Fibroblast of skin of left quadriceps (primary cell): ENCODE measurements at regions not wholly inside any gene's neighbourhood (a gene's known extent, or its start where the extent isn't known, plus 50 kb on each side); places are given as distances from the start of the nearest gene placed in this dataset.
"Not testable (repeated sequence)": the region's sequence is repeated elsewhere in the genome, so short reads cannot be mapped to it uniquely, and the experiment has no call there.

Source experiments
- DNase-seq, 2 experiments: peaks; one replicate each; pipeline ENCODE4 v3.0.0-alpha.2; 2013; ENCODE audit warnings: low read depth in 2 of 2

GRCh38 chr3:84679211-84679610, 279.6 kb upstream of the CADM2 start:
- no peak for DNase-seq

DNA sequence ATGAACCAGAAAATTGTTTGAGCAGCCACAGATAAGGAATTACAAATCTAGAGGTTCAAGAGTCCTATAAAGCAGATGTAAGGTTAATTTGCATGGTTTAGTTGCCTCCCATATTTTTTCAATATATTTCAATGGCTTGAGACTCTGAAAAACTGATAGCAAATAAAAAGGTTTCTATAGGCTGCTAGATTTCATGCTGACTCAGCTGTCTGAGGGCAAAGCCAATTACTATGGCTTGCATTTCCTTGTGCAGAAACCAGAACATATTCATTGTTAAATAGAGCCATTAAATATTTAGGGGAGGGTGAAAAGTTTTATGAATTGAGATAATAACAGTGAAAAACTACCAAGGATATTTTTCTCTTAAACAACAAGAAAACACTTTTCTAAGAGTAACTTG, 278.1 kb upstream of the CADM2 start:
- DNase-seq, result no peak

GRCh38 chr3:84683493-84683892, 275.3 kb upstream of the CADM2 start:
- no peak for DNase-seq

GRCh38 chr3:84685467-84685866, 273.3 kb upstream of the CADM2 start:
- no peak for DNase-seq

- DNase-seq, result no peak
Measured at GRCh38 chr3:84692261-84692660, 266.5 kb upstream of the CADM2 start.

- not testable (repeated sequence) for DNase-seq
Measured at GRCh38 chr3:84710288-84710687, 248.5 kb upstream of the CADM2 start.

DNA sequence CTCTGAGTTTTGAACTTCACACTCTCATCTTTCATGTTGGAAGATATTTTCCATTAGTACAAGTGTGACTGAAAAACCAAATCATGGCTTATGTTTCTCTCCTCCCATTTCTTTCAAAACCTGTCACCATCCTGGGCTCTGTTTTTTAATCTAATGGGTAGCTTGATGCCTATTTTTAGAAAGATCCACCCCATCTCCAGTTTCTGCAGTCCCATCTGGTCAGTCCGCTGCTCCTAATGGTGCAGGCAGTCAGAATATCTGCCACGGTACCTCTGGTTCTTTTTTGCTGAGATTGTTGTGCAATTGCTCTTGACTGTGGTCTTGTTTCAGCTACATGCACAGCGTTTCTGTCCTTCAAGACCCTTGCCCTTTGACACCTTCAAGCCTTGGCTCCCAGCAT, 240.9 kb upstream of the CADM2 start:
- DNase-seq, result no peak

GRCh38 chr3:84724877-84725276, 233.9 kb upstream of the CADM2 start:
- DNase-seq, result peak; percentile 80

- no peak for DNase-seq
Measured at GRCh38 chr3:84727616-84728015, 231.2 kb upstream of the CADM2 start.

DNA sequence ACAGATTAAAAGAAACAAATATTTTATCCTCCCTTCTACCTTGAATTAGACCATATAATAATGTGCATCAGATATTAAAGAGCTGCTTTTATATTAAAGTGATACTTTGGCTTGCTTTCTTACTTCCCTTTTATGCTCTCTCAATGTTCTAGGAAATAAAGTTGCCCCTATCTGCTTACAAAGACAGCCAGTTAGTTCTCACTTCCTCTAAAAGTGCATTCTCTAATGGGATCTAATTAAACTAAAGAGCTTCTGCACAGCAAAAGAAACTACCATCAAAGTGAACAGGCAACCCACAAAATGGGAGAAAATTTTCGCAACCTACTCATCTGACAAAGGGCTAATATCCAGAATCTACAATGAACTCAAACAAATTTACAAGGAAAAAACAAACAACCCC, 224.1 kb upstream of the CADM2 start:
- not testable (repeated sequence) for DNase-seq

DNA sequence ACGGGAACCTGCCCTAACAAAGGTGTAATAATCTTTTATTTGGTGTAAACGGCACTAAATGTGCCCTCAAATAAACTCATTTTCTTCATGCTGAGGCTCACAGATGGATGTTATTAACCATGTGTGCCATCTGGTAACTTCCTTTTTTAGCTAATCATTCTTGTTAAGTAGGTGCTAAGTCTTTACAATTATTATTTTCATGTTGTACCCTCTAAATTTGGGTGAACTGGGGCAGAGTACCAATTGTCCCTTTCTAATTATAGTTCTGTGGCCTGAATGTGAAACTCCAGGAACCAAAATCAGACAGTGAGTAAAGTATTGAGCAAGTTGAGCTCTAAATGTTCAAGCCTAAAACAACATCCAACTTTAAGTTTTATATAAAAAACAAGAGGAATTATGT, 220.7 kb upstream of the CADM2 start:
- no peak for DNase-seq

DNA sequence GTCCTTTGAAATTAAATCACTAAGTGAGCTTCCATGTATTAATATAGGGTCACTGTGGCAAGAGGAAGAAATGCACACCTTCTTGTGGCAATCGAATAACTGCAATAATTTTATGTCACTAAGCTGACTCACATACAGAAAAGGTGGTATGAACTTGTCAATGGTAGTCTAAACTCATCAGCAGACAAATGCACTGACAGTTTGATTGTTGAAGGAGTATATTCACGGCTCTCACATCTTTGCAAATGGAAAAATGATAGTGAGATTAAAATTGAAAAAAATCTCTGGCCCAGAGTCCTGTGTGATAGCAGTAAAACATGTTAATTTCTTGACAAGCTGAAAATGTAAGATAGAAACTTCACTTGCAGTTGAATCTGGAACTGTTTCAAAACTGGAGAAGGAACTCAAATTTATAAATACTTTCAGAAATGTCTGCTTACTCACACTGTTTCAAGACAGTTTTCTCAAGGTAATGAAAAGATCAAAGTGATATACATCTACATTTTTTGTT, 215.8 kb upstream of the CADM2 start:
- no peak for DNase-seq

GRCh38 chr3:84744130-84744529, 214.7 kb upstream of the CADM2 start:
- DNase-seq, result no peak

DNA sequence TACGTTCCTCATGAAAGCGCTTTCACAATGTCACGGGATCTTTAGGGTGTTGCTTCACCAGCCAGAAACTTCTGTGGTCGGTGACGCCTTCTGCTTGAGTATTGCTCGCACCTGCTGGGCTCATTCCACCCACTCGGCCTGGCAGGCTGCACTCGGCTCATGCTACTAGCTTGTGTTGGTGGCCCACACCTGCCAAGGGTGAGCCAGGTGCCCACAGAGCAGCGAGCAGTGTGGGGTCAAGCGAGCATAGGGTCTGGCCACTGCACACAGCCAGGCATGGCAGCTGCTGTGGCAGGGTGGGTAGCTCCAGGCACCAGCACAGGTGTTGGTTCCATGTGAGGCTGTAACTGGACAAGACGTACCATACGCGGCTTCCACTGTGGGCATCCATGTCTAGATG, 202.9 kb upstream of the CADM2 start:
- no peak for DNase-seq

DNA sequence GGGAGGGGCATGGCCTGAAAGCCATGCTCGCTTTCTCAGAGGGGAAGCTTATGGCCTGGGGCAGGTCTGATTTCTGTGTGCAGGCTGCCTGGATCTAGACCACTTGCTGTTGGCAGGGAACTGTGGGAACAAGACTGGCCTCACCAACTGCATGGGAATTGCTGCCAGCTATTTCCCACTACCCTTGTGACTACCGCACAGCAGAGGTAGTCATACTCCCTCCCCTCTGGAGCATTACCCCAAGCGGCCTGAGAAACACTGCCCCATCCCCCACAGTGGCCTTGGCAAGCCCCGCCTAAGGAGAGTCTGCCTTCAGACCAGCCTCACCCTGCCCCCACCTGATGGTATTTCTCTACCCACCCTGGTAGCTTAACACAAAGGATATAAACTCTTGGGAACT, 199.4 kb upstream of the CADM2 start:
- DNase-seq, result no peak

GRCh38 chr3:84772841-84773240, 185.9 kb upstream of the CADM2 start:
- no peak for DNase-seq

DNA sequence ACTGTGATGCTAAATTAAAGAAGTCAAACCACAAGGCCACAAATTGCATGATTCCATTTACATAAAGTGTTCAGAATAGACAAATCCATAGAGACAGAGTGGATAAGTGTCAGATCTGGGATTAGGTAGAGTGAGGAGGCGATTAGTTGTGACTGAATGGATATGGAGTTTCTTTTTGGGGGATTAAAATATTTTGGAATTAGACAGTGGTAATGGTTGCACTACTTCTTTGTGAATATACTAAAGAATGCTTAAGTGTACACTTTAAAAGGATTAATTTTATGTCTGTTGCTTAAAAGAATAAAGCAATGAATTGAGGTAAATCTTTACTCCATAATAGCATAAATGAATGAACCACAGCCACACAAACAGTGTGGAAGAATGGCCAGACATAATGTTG, 175.5 kb upstream of the CADM2 start:
- DNase-seq, result no peak

- DNase-seq, result no peak
Measured at GRCh38 chr3:84789961-84790360, 168.8 kb upstream of the CADM2 start.

GRCh38 chr3:84806958-84807357, 151.8 kb upstream of the CADM2 start:
- DNase-seq, result no peak

DNA sequence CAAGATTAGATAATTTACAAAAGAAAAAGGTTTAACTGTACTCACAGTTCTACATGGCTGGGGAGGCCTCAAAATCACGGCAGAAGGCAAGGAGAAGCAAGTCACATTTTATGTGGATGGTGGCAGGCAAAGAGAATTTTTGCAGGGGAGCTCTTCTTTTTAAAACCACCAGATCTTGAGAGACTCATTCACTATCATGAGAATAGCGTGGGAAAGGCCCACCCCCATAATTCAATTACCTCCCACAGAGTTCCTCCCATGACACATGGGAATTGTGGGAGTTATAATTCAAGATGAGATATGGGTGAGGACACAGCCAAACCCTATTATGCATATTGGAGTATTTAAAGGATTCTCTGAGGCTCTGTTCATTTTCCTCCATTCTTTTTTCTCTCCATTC, 138.7 kb upstream of the CADM2 start:
- no peak for DNase-seq

DNA sequence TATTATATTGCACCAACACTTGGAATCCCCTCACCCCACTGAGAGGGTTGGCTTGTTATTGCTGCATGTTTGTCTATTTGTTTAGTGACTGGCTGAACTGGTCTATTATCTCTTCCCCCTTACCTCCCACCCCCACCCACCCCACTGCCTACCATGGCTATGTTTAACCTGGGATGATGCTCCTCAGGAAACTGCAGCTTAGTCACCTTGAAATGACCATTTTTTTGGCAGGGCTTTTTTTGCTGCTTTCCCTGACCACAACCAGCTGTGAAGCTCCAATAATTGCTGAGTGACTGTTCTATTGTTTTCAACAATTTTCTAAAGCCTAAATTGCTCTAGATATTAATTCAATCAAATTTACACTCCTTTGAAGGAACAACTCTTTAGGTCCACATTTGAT, 137.9 kb upstream of the CADM2 start:
- DNase-seq, result no peak

GRCh38 chr3:84825817-84826216, 133.0 kb upstream of the CADM2 start:
- no peak for DNase-seq

- no peak for DNase-seq
Measured at GRCh38 chr3:84830476-84830875, 128.3 kb upstream of the CADM2 start.

DNA sequence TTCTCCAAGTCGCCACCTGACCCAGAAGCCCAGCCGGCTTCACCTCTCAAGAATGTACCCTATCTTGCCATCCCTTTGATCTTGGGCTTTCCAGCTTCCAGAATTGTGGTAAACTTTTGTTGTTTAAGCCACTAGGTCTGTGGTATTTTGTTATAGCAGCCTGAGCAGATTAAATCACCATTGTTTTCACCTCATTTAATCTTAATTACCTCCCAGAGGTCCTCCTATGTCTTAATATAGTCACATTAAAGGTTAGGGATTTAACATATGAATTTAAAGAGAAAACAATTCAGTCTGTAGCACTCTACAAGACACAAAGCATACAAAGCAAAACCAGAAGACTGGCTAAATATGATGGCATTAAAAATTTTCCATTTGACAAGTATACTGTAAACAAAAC, 123.4 kb upstream of the CADM2 start:
- DNase-seq, result no peak

DNA sequence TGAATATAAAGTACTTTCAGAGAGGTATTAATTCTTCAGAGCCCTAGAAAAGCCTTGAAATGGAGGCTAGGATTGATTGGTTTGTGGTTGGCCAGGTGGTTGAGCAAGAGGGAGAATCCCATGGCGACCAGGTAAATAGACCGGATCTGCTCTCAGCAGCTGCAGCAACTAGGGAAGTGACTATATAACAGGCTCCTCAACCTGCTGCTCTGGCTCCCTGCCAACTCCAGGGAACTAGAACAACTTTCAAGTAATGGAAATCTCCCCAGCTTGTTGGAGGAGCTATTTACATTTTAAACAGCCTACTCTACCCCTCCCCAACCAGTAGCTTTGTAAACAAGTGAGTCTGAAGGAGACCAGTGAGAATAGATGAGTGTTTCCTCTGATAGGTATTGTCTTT, 121.8 kb upstream of the CADM2 start:
- DNase-seq, result no peak
